Superior temporal gyrus (tissue), 1 donor: ENCODE measurements at regions not wholly inside any gene's neighbourhood (a gene's known extent, or its start where the extent isn't known, plus 50 kb on each side); places are given as distances from the start of the nearest gene placed in this dataset.

Experiments
- DNase-seq: peaks from one replicate; pipeline ENCODE4 v3.0.0-alpha.2; 2016; ENCODE audit errors: extremely low spot score

DNA sequence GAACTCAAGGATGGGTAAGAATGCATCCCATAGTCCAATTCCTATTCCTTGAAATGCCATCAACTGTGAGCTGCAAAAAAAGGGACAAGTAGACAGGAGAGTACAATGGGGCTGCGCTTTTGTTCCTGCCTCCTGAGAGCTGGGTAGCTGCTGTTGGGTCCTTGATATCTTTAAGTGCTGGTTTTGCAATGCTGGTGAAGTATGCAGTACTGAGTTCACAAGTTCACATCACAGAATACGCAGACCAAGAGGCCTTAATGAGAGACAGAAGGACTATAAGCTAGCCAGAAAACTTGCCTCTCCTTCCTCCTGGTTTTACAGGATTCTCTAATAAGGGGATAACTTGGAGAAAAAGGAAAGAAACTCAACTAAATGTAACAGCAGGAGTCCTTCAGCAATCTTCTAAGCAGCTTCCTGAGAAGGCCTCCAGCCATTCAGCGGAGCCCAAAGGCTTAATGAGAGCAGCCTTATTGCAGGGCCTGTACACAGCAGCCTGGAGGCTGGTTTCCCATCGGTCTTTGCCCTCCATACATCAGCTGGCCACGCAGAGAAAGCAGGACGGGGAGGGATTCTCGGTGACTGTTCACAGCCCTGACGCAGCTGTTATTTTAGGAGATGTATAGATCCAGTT, 293.1 kb downstream of the CDCA7 start:
- no peak for DNase-seq

DNA sequence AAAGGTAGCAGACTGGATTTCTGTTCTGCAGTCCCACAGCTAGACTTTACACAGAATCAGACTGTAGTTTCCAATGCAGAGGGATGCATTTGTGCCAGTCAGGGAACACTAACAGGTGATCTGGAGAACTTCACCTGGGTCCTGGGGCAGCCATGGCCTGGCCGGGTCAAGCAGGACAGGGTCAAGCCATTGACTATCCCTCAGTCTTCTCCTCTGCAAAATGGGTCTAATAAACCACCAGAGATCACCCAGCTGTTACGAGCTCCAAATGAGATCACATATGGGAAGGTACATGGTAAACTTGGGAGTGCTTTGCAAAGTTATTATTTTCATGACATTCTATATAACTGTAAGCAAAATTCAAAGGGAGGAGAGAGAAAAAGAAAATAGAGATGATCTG, 294.1 kb downstream of the CDCA7 start:
- DNase-seq: no peak

DNA sequence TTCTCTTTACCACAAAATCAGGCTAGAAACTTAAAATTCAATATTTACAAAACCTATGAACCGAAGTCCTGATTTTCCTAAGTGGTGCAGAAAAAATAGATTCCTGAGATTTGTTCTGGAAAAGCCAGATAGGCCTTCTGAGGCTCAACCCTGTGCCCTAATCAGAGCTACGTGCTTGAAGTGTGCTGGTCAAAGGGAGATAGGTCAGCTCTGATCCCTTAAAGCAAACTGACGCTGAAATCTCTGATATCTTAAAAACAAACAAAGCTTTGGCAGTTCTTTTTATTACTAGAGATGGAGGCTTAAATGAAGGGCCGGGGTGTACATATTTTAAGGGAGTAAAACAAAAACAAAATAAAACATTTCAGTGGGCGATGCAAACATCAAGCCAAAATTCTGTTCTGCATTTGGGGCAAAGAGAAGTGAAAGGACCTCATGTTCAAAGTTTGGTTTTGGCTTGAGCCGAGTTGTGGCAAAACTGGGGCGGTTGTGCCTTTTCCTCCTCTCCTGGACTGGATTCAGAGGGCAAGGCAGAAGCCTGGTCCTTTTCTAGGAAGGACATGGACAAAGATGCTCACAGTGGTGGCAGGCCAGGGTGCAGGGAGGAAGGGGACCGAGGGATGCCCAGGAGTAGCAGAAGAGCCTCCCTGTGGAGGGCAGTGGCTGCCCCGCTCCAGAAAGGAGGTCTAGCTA, 295.0 kb downstream of the CDCA7 start:
- no peak for DNase-seq

DNA sequence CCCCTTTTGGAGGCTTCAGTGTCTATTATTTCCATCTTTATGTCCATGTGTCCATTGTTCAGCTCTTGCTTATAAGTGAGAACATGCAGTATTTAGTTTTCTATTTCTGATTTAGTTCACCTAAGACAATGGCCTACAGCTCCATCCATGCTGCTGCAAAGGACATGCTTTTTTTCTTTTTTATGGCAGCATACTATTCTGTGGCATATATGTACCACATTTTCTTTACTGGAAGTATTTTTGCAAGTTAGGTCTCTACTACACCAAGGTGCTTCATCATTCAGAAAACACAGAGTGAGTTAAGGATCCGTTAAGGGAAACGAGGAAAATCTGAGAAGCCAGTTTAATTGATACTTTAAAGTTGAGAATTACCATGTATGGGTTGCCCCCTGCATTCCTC, 297.2 kb downstream of the CDCA7 start:
- no peak for DNase-seq

DNA sequence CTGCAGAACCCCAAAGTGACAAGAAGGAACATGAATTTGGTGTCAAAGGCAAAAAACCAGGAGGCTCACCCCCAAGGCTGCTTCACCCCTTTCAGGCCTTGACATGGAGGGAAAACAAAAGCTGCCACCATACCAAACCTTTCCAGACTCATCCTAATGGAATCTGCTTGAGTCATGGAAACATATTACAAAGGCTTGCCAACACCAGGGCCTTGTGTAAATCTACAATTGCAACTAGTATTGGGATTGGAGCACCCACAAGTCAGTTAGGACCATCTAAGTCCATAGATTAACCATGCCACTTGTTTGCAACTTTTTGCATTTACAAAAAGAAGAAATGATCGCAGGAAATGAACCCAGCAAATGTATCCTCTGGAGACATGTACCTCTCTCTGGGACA, 297.6 kb downstream of the CDCA7 start:
- no peak for DNase-seq

DNA sequence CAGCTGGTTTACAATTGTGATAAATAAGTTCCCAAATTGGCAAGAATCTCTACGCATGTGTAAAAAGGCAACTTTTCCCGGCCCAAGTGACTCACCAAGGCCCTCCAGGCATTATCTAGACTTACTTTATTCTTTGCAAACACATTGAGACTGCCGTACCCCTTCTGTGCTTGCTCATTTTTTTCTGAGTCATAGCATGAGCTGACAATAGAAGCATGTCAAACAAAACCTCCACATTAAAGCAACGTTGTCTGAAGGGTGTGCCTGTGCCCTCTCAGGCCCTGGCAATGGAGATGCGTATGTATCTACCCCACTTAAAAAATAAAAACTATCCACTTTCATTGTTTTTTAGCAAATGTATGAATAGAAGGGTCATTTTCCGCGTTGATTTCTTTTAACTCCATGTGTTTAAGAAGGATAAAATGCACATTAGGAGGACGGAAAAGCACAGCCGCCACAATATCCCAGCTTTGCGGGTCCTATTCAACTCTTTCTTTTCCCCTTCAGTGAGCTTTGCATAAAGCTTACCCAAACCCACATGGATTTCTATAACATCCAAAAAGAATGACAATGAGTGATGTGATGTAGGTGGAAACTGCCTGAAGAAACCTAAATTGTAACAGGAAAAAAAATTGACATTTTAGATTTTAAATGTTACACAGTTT, 298.2 kb downstream of the CDCA7 start:
- DNase-seq: no peak

DNA sequence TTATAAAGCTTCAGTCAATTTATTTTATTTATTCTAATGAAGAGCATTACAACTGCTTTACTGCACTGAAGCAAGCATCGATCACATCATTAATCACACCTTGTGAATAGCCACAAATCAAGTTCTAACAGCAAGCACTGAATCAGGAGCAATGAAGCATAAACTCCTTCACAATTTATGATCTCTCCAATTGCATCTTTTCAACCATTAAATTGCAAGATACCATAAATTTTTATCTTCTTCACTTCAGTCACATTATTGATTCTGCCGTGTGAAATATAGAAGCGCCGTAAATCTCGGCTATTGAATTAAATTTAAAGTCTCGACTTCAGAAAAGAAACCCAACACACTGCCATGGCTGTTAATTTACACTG, 298.7 kb downstream of the CDCA7 start:
- DNase-seq: no peak

DNA sequence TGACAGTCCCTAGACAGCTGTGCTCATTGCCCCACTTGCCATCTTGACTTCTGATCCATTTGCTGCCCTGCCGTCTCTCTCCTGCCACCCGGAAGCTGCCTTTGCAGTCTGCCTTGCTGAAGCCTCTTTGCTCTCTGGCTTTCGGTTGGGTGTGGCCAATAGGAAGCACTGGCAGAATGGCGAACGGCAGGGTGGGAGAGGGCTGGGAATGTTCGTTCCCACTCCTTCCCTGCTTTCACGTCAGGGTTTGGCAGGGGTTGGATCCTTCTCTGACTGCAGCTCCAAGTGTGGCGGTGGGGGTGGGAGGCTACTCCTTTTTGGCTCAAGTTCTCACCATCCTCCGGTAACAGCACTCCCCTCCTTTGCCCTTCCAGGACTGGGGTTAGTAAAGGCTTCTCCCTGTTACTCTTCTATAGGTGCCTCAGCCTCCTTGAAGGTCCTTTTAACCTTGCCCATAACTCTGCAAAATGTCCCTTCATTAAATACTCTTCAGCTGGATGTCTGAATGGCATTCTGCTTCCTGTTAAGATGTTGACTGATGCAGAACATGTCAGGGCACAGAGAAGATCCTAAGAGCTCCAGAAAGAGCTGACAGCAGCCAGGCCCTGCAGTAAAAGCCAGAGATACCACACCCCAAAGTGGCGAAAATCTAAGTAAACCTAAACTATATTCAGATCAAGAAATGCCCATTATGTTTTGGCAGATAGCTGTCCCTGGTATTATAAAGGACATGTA, 299.7 kb downstream of the CDCA7 start:
- DNase-seq: no peak

DNA sequence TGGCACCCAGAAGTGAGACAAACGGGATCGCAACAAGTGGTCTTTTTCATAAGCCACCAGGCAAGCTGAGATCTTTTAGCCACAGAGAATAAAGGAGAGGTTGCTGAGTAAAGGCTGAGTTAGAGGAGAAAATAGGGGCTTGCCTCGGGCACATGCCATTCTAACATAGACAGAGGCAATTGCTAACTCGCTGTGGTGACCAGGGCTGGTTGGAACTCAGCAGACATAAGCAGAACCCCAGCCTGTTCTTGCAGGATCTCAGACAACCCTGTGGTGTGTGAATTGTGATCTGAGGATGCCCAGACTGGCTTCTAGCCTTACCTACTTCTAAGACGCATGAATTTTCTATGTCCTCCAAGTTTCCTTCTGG, 300.2 kb downstream of the CDCA7 start:
- no peak for DNase-seq

DNA sequence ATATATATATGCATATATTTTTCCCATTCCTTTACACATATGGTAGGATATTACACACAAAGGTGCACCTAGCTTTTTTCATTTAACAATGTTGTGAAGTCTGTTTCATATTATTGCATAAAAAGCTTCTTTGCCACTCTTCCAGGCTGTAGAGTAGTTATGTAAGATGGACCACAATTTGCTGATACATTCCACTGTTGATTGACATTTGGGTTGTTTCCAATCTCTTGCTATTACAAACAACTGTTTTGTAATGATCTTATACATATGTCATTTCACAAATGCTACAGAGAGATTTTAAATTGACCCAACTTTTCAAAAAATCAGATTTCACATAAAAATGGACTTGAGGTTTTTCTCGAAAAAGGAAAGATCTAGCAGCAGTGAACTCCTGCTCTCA, 301.4 kb downstream of the CDCA7 start:
- no peak for DNase-seq

DNA sequence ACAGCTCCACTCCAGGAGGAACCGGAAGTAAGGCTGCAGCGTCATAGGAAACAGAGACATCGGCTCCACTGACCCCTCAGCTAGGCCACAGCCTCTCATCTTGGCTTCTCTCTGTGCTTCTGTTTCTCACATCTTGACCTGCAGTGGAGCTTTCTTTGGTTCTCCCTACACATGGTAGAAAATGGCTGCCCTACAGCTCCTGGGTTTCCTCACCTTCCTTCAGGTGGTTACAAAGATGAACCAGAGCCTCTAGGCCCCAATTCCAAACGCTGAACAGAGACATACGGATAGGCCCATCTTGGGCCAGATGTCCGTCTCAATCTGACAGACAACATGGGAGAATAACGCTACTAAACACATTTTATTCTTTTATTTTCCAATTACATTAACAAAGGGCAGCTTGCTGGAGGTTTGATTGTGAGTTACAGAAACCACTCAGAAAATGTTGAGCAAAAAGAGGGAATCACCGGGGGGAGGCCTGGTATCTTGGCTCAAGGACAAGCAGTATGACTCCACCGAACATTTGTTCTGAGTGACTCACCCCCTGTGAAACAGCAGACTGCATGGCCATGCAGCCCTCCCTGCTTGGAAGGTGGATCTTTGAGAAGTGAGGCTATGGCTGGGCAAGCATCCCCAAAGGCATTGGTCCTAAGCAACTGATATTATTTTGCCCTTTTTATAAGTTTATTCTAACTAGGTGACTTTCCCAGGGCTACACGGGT, 303.5 kb downstream of the CDCA7 start:
- no peak for DNase-seq

DNA sequence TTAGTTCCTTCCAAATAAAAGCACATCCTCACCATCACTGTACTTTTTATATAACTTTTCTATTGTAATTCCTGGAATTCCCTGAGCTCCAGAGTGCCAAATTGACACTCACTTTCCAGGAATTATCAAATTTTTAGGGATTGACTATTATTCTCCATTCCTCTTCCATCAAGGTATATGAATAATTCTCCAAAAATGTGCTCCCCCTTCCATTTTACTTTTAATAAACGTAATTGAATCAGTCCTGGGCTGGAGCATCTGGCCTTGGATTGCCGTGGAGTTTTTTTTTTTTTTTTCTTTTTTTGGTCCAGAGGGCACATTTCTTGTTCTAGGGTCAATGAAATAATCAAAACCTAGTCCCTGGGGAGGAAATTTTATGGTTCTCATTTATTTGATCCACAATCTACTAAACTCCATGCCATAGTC, 304.3 kb downstream of the CDCA7 start:
- no peak for DNase-seq

DNA sequence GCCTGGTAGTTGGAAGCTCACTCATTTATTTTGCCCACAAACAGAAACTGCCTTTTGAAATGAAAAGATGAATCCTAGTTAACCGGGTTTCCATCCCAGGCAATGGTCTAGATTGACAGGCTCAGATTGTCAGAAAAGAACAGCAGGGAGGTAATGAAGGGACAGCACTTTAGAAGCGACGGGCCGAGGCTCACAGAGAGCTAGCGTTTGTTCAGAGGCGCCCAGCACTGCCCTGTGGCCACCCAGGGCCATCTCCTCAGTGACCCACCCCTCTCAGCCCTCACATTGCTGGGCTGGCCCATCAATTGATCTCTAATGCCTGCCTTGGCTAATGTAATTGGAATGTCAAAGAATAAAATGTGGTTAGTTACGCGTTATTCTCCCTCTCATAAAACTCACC, 304.8 kb downstream of the CDCA7 start:
- DNase-seq: no peak

DNA sequence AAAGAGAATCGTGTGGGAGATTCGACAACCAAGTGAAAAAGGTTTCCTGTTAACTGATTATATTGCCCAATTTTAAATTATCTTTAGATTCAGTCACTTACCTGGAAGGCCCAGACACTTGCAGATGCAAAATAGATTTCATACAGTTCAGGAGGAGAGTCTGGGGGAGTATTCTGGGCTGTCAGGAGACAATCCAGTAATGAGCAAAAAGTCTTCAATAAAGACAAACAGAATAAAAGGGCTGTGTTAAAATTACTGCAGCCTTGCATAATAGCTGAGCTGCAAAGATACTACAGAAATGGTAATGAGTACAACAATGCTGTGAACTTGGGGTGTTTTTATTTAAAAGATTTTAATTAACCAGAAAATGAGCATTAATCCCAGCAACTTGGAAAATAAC, 303.6 kb downstream of the SP3 start:
- DNase-seq: no peak

DNA sequence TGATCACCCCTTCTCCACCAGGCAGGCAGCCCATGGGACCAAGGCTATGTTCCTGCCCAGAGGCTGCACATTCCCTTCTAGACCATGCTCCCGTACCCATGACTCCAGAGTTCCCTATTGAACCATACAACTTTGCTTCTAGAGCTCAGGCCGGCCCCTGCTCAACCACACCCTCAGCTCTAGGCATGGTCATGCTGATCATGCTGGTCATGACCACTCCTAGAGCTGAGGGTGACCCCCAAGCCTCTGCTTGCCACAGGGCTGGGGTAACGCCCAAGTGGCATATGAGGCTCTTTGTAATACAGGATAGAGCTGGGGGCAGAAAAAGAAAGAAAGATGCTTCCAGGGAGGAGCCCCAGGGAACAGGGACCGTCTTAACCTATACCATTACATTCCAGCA, 301.8 kb downstream of the SP3 start:
- DNase-seq: no peak

DNA sequence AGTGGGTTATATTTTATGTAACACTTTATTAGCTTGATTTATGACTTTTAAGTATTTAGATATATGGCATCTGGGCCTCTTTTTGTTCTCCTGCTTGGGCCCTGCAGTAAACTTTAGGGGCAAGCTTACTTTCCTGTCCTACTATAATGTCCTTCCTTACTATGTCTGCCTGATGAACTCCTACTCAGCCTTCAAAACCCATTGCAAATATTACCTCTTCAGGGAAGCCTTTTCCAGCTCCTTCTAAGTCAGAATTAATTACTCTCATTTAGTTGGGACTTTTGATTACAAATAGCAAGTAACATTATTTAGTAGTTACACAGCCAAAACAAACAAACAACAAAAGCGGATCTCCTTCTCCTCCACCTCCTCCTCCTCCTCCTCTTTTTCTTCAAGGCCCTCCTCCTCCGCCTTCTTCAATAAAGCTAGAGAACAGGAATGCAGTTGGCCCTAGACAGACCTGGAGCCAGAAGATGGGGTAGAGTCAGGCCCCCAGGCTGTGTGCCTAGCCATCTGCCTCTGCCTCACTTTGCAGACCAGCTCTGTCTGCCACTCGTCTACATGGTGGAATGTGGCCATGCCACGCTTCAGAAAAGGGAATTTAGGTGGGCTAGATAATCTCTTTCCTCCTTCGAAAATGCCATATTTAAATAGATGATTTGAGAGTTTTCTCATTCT, 301.2 kb downstream of the SP3 start:
- no peak for DNase-seq

DNA sequence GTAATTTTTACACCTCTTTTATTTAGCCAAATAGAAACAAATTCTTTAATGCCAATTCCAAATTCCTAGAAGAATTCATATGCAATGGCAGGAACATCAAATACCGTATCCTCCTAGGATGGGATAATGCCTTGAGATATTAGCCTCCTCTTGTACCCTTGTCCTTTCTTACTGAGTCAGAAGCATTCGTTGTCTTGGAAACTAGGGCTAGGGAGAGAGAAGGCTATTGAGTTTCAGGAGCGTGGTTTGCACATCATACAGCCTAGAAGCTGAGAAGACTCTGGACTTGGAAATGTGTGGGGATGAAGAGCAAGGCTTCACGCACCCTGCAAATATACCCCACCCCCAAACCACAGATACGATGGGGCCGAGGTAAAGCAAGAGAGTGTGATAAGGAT, 300.7 kb downstream of the SP3 start:
- DNase-seq: no peak

DNA sequence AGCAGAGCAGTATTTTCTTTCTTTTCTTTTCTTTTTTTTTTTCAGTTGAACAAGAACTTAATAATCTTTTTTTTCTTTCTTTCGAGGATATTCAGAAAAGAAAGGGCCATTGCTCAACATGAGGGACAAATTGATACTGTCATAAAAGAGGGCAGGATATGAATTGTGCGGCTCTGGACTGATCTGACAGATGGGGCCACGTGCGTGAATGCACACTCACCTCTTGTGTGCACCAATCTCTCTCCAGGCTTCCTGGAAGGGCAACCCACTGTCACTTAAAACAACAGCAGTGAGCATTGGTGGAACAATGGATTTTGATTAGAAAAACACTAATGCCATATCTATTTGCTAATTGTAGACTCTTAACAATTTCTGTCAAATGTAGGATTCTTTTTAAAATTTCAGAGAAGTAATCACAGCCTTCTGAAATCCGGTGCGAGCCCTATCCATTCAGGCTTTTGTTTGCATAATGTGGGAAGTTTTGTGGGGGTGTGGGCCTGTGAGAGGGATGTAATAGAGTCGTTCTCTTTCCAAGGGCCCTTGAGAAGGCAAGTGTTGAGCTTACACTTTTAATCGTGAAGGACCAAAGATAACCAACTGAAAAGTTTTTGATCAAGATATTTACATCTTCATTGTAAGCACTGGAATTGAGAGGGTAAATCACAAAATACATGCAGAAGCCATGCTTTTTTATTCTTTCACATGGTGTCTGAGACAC, 298.8 kb downstream of the SP3 start:
- no peak for DNase-seq

DNA sequence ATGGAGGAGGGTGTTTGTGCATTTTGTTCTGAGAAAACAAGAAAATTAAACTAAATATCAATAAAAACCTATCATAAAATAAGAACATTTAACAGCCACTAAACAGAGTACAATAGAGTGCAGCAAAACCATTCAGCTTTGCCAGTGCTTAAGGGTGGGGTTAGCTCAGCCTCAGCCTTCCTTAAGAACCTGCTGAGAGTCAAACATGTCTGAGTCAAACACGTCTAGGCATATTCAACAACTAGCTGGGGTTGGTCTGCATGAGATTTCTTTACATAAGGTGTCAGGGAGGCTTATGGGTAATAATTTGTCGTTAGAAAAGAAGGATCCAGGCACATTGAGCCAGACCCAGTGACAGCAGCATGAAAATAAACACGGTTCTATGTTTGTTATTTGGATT, 298.2 kb downstream of the SP3 start:
- no peak for DNase-seq

DNA sequence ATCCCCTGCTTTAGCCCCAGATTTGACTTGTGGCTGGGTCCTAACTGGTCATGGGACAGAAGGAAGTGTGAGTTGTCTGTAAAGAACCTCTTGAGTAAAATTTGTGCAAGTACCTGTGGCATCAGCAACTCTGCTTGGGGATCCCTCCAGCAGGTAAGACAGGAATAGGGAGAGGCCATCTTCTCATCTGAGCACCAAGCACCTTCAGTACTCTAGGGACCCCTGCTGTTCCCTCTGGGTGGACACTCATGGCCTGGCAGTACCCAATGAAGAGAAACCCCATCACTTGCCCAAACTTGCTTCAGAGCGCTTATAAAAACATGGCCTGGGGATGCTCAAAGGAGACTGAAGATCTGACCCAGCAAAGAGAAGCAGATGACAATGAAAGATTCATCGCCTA, 297.8 kb downstream of the SP3 start:
- DNase-seq: no peak
